H1 (cell line): ENCODE measurements at regions not wholly inside any gene's neighbourhood (a gene's known extent, or its start where the extent isn't known, plus 50 kb on each side); places are given as distances from the start of the nearest gene placed in this dataset.

ENCODE experiments used
- EGR1 ChIP-seq: IDR thresholded peaks from 2 replicates; pipeline ENCODE4 v1.6.1; 2011; ENCODE audit warnings: low read depth, low read length, borderline replicate concordance
- EZH2 ChIP-seq: fragments of 200-600 bp; sonication (generic); IDR thresholded peaks from 2 replicates; pipeline ENCODE4 v1.7.1; 2012; ENCODE audit warnings: low read depth, mild to moderate bottlenecking, moderate library complexity, low read length, inconsistent platforms; ENCODE audit not compliant: severe bottlenecking
- RAD21 ChIP-seq, 2 experiments: IDR thresholded peaks in 1 of 2; conservative IDR thresholded peaks in 1 of 2; 2 replicates each; pipeline ENCODE4 v1.6.1; 2011; ENCODE audit warnings: low read depth in 2 of 2, low read length in 2 of 2, improper control_type of control experiment in 1 of 2, inconsistent platforms in 1 of 2, mild to moderate bottlenecking in 1 of 2, moderate library complexity in 1 of 2

- TF ChIP-seq RAD21 (IDR thresholded peaks at IDR 0.05 in 1 of 2, conservative IDR thresholded peaks at IDR 0.05 in 1 of 2; ENCODE audit: low read depth in 2 of 2, low read length in 2 of 2): no peak
- no peak for TF ChIP-seq EGR1
- TF ChIP-seq EZH2: no peak
Measured at GRCh38 chr13:71214821-71215220, 652.2 kb downstream of the DACH1 start (continued).
